GM10248 (cell line): ENCODE measurements at regions not wholly inside any gene's neighbourhood (a gene's known extent, or its start where the extent isn't known, plus 50 kb on each side); places are given as distances from the start of the nearest gene placed in this dataset.

Experiments used
- CTCF ChIA-PET: fragments of 300-600 bp; sonication (Branson Sonifier 250); formaldehyde crosslinking; extraction: SDS; loops from one replicate; lab custom pipeline; 2021; ENCODE audit warnings: antibody characterized with exemption; lab: Yijun Ruan, JAX
- POLR2A ChIA-PET: fragments of 350-650 bp; sonication (Branson Sonifier 250); formaldehyde crosslinking; extraction: SDS; loops from one replicate; lab custom pipeline; 2020; ENCODE audit warnings: antibody characterized with exemption; lab: Yijun Ruan, JAX
- DNase-seq: peaks from one replicate; pipeline ENCODE4 v3.0.0; 2012; ENCODE audit errors: extremely low spot score
- TF ChIP-seq, protein P1 (sequence below): IDR thresholded peaks from 2 replicates; pipeline ENCODE4 v1.5.1; 2012; ENCODE audit warnings: mild to moderate bottlenecking, low read depth; ENCODE audit errors: extremely low read depth, missing control alignments, control extremely low read depth

DNA sequence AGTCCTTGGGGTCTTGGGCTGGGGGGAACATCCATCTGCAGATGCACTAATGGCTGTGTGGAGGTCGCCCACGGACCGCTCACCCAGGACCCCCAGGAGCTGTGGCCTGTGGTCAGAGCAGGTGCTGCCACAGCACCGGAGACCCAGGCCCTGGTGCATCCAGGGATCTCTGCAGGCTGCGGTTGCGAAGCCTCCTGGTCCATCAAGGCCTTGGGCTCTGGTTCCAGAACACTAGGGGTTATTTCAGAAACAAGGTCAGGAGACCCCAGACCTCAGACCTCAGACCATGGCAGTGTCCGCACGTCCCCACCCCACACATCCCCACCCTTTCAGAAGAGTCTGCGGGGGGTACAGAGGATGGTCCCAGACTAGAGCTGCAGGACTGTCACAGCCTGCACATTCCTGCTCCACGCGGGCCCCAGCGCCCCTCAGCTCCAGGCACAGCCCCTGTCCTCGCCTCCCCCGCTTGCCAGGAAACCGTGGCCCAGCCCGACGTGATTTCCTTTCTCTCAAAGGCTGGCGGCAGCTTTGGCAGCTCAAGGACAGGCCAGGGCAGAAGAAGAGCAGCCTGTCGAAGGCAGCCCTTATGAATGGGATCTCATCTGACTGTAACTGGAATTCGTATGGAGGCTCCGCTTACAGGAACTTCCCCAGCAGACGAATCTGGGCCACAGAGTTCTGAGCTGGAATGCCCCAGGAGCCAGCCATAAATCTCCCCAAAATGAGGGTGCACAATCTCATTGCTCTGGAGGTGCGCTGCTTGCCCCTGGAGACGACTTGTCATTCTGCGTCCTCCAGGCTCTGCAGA, 136.2 kb upstream of the RET start:
- POLR2A ChIA-PET, result no interaction called here
- peak; percentile 4 for DNase-seq
- TF ChIP-seq, protein P1, sequence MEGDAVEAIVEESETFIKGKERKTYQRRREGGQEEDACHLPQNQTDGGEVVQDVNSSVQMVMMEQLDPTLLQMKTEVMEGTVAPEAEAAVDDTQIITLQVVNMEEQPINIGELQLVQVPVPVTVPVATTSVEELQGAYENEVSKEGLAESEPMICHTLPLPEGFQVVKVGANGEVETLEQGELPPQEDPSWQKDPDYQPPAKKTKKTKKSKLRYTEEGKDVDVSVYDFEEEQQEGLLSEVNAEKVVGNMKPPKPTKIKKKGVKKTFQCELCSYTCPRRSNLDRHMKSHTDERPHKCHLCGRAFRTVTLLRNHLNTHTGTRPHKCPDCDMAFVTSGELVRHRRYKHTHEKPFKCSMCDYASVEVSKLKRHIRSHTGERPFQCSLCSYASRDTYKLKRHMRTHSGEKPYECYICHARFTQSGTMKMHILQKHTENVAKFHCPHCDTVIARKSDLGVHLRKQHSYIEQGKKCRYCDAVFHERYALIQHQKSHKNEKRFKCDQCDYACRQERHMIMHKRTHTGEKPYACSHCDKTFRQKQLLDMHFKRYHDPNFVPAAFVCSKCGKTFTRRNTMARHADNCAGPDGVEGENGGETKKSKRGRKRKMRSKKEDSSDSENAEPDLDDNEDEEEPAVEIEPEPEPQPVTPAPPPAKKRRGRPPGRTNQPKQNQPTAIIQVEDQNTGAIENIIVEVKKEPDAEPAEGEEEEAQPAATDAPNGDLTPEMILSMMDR, result no peak
- CTCF ChIA-PET, result interaction anchor here (0.8 kb wide), 1 partner anchor 10 kb away, joined by 3 read pairs; no protein-coding TSS in a partner anchor

DNA sequence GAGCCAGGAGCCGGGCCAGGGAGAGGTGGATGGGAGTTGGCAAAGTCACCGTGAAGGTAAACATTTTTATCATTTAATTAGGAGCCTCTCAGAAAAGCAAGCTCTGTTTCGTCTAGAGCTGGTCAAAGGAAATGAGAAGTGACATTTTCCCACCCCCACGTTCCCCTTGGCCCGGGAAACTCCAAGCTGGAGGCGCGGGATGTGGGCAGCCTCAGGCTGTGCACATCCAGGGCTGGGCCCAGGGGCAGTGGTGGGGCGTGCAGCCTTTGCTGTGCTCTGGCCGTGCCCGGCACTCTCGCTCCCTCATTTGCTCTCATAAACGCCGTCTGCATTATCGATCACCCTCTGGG, 135.6 kb upstream of the RET start:
- ChIA-PET CTCF (interaction anchor here (0.8 kb wide), 1 partner anchor 10 kb away, joined by 3 read pairs; no protein-coding TSS in a partner anchor), POLR2A (no interaction called here)
- peak; percentile 6 for DNase-seq
- TF ChIP-seq, protein P1, result no peak

DNA sequence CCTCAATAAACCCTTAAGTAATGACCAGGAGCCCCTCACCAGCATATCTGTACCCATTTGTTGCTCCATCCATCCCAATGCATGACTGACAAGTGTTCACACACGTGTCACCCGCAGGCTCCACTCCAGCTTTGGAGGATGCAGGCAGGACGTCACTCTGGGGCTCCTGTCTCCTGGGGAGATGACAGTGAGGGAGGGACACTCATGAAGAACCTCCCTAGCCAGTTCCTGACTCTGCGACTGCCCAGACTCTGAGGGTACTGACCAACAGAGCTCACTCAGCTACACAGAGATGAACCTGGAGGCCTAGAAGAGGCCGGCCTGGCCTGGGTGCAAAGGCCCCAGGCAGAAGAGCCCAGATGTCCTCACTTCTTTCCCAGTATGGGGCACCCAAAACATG, 135.1 kb upstream of the RET start:
- peak; percentile 5 for DNase-seq
- POLR2A ChIA-PET, result interaction anchor here (0.6 kb wide), 1 partner anchor 799 kb away, joined by 3 read pairs; no protein-coding TSS in a partner anchor
- CTCF ChIA-PET, result interaction anchor here (0.8 kb wide), 1 partner anchor 9 kb away, joined by 3 read pairs; no protein-coding TSS in a partner anchor
- TF ChIP-seq, protein P1, result no peak

DNA sequence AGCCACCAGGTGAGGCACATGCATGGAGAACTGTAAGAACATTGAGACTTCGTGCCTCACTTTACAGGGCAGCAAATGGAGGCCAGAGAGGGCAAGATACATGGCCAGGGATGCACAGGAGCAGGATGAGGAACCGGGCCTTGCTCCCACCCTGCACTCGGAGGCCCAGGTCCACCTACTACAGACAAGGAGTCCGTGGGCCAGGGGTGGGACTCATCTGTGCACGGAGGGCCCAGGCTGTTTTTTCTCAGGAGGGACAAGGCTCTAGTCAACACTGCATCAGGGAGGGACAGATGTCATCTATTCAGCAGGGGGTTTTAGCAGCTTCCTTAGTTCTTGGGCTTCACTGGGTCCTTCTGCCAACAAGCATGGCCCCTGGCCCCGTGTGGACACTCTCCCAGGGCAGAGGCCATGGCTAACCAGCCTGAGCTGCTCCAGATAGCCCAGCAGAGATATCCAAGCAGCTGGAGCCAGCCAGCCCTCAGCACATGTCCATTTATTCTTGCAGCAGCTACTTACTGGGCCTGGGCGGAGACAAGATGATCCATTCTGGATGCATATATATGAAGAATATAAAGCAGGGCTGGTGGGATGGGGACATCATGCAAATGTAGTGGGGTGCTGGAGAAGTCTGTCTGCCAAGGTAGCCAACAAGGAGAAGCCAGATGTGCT, 134.5 kb upstream of the RET start:
- TF ChIP-seq, protein P1, result no peak
- no peak for DNase-seq
- ChIA-PET CTCF (no interaction called here), POLR2A (interaction anchor here (0.6 kb wide), 1 partner anchor 798 kb away, joined by 3 read pairs; no protein-coding TSS in a partner anchor)

DNA sequence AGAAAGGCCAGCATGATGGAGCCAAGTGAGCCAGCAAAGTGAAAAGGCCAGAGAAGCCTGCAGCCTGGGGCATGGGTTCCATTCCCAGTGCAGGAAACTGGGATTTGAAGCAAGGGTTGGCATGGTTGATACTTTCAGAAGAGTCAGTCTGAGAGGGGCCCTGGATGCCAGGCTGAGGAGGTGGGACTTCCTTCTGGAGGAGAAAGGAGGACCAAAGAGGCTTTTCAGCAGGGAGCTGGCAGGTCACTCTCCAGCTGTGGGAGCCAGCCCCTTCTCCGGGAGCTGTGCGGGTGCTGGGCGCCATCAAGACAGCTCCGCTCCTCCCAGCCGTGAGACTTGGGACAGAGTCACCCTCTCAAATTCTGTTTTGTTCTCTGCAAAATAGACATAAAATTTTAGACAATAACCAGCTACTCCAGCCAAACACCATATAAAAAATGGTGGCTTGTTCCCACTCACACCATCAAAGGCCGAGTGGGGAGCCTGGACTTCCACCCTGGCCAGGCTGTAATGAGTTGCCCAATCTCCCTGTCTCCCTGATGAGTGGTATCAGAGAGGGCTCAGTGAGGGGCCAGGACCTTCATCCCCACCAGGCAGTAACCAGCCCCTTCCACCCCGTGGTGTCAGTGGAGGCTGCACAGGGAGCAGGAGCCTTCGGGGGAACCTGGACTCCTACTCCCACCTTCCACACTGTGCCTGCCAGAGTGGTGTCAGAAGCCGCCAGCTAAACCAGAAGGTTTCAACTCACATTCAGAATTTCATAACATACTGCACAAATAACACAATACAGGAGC, 133.6 kb upstream of the RET start:
- POLR2A ChIA-PET, result no interaction called here
- CTCF ChIA-PET, result interaction anchor here (1.2 kb wide), 1 partner anchor 13 kb away, joined by 3 read pairs; no protein-coding TSS in a partner anchor
- no peak for DNase-seq
- TF ChIP-seq, protein P1, result no peak

DNA sequence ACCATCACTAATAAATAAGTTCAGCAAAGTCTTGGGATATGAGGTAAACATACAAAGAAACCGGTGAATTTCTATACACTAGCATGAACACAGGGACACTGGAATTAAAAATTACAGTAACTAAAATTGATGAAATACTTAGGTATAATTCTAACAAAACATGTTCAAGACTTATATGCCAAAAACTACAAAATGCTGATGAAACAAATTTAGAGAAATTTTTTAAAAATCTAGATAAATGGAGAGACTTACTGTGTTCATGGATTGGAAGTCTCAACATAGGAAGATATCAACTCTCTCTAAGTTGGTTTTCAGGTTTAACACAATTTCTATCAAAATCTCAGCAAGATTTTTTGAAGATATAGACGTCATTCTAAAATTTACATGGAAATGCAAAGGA, 128.8 kb upstream of the RET start:
- DNase-seq, result no peak
- ChIA-PET POLR2A (no interaction called here), CTCF (interaction anchor here (0.9 to 1.3 kb wide), 3 partner anchors 16 to 23 kb away, joined by 3 to 4 read pairs (median 3); no protein-coding TSS in a partner anchor)
- TF ChIP-seq, protein P1, result no peak
